ENCODE measurements at regions not wholly inside any gene's neighbourhood (a gene's known extent, or its start where the extent isn't known, plus 50 kb on each side); places are given as distances from the start of the nearest gene placed in this dataset.

GRCh38 chr15:91572110-91572509, 281.4 kb upstream of the SLCO3A1 start:
- Histone ChIP-seq H3K79me2 (ENCODE audit: insufficient read depth) (no peaks in the 10 kb centered on the region), H3K9ac (no peak overlapping the region), H3F3A (replicated peaks; ENCODE audit: insufficient read depth) (no peaks in the 10 kb centered on the region), H3K36me3 (replicated peaks in 1 of 2; ENCODE audit: control insufficient read depth in 1 of 2, insufficient read depth in 2 of 2, low read length in 1 of 2) (no peaks in the 10 kb centered on the region), H3K4me3 (ENCODE audit: low read depth in 2 of 2, low read length in 1 of 2) (no peak overlapping the region), H2AFZ (ENCODE audit: low read depth) (no peak overlapping the region), H3K4me2 (no peak overlapping the region), H3K9me2 (no peaks in the 10 kb centered on the region), H3K9me3 (no peaks in the 10 kb centered on the region), H3K27ac (ENCODE audit: low read depth in 2 of 2, low read length in 1 of 2) (no peak overlapping the region), H3K27me3 (ENCODE audit: insufficient read depth) (no peaks in the 10 kb centered on the region; the same call in 1 of the 2 replicates), H3K4me1 (ENCODE audit: control insufficient read depth in 1 of 2, insufficient read depth in 2 of 2, low read depth in 1 of 2, low read length in 1 of 2) (no peaks in the 10 kb centered on the region; a peak in 1 of 4 replicates), H4K20me1 (ENCODE audit: insufficient read depth) (no peaks in the 10 kb centered on the region)
- POLR2A ChIA-PET, result no interaction called here
- CTCF ChIA-PET, result no interaction called here
- TF ChIP-seq EP300 (IDR thresholded peaks at IDR 0.05; ENCODE audit: borderline replicate concordance in 1 of 2, low read depth in 1 of 2, low read length in 1 of 2) (no peak), TCF12 (IDR thresholded peaks at IDR 0.05) (no peak)
- 67% methylated on average over 5 of the region's 5 CpGs for WGBS (ENCODE audit: low lambda C conversion rate)
- DNase-seq, result no peak

GRCh38 chr15:91576096-91576495, 277.4 kb upstream of the SLCO3A1 start:
- 52% methylated on average over 4 of the region's 4 CpGs for WGBS (ENCODE audit: low lambda C conversion rate)
- H3K9me2 ChIP-seq, result no peaks in the 10 kb centered on the region
- H3K79me2 ChIP-seq (ENCODE audit: insufficient read depth), result no peaks in the 10 kb centered on the region
- no peak overlapping the region for H3K4me2 ChIP-seq
- H2AFZ ChIP-seq (ENCODE audit: low read depth), result no peak overlapping the region
- CTCF ChIA-PET, result interaction anchor here (1.2 to 1.8 kb wide), 2 partner anchors 16 to 277 kb away, joined by 3 to 5 read pairs; no protein-coding TSS in a partner anchor
- TF ChIP-seq SIN3A (IDR thresholded peaks at IDR 0.05; ENCODE audit: borderline replicate concordance, low read depth, low read length) (no peak), CTCF (IDR thresholded peaks at IDR 0.05) (no peak), MAX (IDR thresholded peaks at IDR 0.05; ENCODE audit: low read depth) (no peak), MXI1 (IDR thresholded peaks at IDR 0.05; ENCODE audit: low read depth, low read length) (no peak)
- POLR2A ChIA-PET, result no interaction called here
- no peaks in the 10 kb centered on the region for H3F3A ChIP-seq (replicated peaks; ENCODE audit: insufficient read depth)
- no peaks in the 10 kb centered on the region for H4K20me1 ChIP-seq (ENCODE audit: insufficient read depth)
- no peaks in the 10 kb centered on the region for H3K36me3 ChIP-seq (replicated peaks in 1 of 2; ENCODE audit: control insufficient read depth in 1 of 2, insufficient read depth in 2 of 2, low read length in 1 of 2)
- H3K4me1 ChIP-seq (ENCODE audit: control insufficient read depth in 1 of 2, insufficient read depth in 2 of 2, low read depth in 1 of 2, low read length in 1 of 2), result no peaks in the 10 kb centered on the region; a peak in 1 of 4 replicates
- no peaks in the 10 kb centered on the region for H3K27me3 ChIP-seq (ENCODE audit: insufficient read depth)
- no peak overlapping the region for H3K4me3 ChIP-seq (ENCODE audit: low read depth in 2 of 2, low read length in 1 of 2)
- H3K27ac ChIP-seq (ENCODE audit: low read depth in 2 of 2, low read length in 1 of 2), result no peak overlapping the region
- no peaks in the 10 kb centered on the region for H3K9me3 ChIP-seq
- no peak overlapping the region for H3K9ac ChIP-seq
- no peak for DNase-seq

- H3K36me3 ChIP-seq (replicated peaks in 1 of 2; ENCODE audit: control insufficient read depth in 1 of 2, insufficient read depth in 2 of 2, low read length in 1 of 2), result no peaks in the 10 kb centered on the region
- H3K9ac ChIP-seq, result no peak overlapping the region
- CTCF ChIA-PET, result interaction anchor here (1.0 kb wide), 1 partner anchor 271 kb away, joined by 4 read pairs; no protein-coding TSS in a partner anchor
These were observed 275.0 kb upstream of the SLCO3A1 start for GRCh38 chr15:91578511-91578910.

More at GRCh38 chr15:91578511-91578910, 275.0 kb upstream of the SLCO3A1 start:
- Histone ChIP-seq H3K27ac (ENCODE audit: low read depth in 2 of 2, low read length in 1 of 2) (no peak overlapping the region), H3K27me3 (ENCODE audit: insufficient read depth) (no peaks in the 10 kb centered on the region), H4K20me1 (ENCODE audit: insufficient read depth) (no peaks in the 10 kb centered on the region), H3K4me2 (no peak overlapping the region), H3K4me1 (ENCODE audit: control insufficient read depth in 1 of 2, insufficient read depth in 2 of 2, low read depth in 1 of 2, low read length in 1 of 2) (no peaks in the 10 kb centered on the region), H2AFZ (ENCODE audit: low read depth) (no peak overlapping the region), H3F3A (replicated peaks; ENCODE audit: insufficient read depth) (no peaks in the 10 kb centered on the region), H3K9me2 (no peaks in the 10 kb centered on the region), H3K4me3 (ENCODE audit: low read depth in 2 of 2, low read length in 1 of 2) (no peak overlapping the region), H3K79me2 (ENCODE audit: insufficient read depth) (no peaks in the 10 kb centered on the region), H3K9me3 (no peaks in the 10 kb centered on the region)
- DNase-seq, result no peak
- TF ChIP-seq FOXJ3 (CRISPR knock-in tag; IDR thresholded peaks at IDR 0.05) (no peak), SIN3A (IDR thresholded peaks at IDR 0.05; ENCODE audit: borderline replicate concordance, low read depth, low read length) (no peak), RCOR1 (IDR thresholded peaks at IDR 0.05; ENCODE audit: low read length) (no peak), FOSL2 (IDR thresholded peaks at IDR 0.05; ENCODE audit: borderline replicate concordance, low read depth) (no peak), RXRA (IDR thresholded peaks at IDR 0.05; ENCODE audit: borderline replicate concordance, low read depth) (no peak), CHD2 (IDR thresholded peaks at IDR 0.05; ENCODE audit: low read length, partially characterized antibody) (no peak), MEF2A (IDR thresholded peaks at IDR 0.05; ENCODE audit: borderline replicate concordance, low read depth) (no peak), EZH2phosphoT487 (IDR thresholded peaks at IDR 0.05; ENCODE audit: borderline replicate concordance, low read depth) (no peak), GATA2 (CRISPR knock-in tag; IDR thresholded peaks at IDR 0.05) (no peak), RFX5 (IDR thresholded peaks at IDR 0.05; ENCODE audit: low read length) (no peak)
- WGBS (ENCODE audit: low lambda C conversion rate), result 62% methylated on average over 6 of the region's 6 CpGs
- POLR2A ChIA-PET, result no interaction called here
